ENCODE measurements at regions not wholly inside any gene's neighbourhood (a gene's known extent, or its start where the extent isn't known, plus 50 kb on each side); places are given as distances from the start of the nearest gene placed in this dataset.

DNA sequence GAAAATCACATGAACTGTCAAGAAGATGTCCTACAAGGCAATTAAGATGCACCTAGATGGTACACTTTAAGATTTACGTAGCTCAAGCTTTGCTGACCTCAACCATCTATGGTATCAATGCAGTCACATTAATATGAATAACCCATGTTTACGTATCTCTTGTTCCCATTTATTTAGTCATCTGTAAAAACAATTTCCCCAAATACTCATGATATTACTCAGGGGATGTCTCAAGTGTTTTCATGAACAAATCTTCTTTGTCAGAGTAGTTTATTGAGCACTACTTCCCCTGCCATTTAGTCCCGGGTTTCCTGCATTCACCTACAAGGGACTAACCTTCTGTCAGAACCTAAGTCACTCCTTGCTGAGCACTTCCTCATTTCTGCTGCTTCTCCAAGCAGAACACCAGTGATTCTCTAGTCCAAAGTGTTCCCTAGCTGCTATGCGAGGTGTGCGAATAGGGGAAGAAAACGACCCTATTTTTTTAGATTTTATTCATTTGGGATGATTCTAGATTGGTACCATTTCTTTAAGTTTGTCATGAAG is 554.3 kb upstream of the LRRC4C start:
- Histone ChIP-seq H3K27me3 (no peaks in the 10 kb centered on the region), H3K36me3 (no peaks in the 10 kb centered on the region), H3K27ac (no peak overlapping the region), H3K4me3 (no peak overlapping the region), H3K4me1 (no peaks in the 10 kb centered on the region), H3K9me3 (no peaks in the 10 kb centered on the region)
- TF ChIP-seq EP300 (IDR thresholded peaks at IDR 0.05): no peak
- TF ChIP-seq, protein P1, sequence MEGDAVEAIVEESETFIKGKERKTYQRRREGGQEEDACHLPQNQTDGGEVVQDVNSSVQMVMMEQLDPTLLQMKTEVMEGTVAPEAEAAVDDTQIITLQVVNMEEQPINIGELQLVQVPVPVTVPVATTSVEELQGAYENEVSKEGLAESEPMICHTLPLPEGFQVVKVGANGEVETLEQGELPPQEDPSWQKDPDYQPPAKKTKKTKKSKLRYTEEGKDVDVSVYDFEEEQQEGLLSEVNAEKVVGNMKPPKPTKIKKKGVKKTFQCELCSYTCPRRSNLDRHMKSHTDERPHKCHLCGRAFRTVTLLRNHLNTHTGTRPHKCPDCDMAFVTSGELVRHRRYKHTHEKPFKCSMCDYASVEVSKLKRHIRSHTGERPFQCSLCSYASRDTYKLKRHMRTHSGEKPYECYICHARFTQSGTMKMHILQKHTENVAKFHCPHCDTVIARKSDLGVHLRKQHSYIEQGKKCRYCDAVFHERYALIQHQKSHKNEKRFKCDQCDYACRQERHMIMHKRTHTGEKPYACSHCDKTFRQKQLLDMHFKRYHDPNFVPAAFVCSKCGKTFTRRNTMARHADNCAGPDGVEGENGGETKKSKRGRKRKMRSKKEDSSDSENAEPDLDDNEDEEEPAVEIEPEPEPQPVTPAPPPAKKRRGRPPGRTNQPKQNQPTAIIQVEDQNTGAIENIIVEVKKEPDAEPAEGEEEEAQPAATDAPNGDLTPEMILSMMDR (IDR thresholded peaks at IDR 0.05): no peak
- no peak for TF ChIP-seq POLR2A (IDR thresholded peaks at IDR 0.05)
- 75 to 79% methylated on average over 6 of the region's 6 CpGs for WGBS, 2 donors
- no peak for DNase-seq (ENCODE audit: low spot score in 2 of 2)

DNA sequence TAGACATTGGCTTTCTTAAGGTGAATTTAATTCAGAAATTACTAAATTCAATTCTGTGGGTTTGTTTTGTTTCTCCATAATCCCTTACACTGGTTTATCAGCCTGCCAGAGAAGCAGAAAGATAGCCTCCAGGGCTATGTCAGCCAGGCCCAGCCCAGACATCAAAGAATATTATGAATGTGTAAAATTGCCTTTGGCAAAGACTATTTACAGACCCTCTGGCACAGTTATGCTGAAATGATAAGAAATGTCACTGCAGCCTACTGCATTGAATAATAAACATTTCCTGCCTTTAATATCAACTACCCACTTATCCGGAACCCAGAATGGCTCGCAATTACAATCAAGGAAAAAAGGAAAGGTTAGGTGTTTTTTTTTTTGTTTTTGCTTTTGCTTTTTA is 562.5 kb upstream of the LRRC4C start:
- Histone ChIP-seq H3K27me3 (no peaks in the 10 kb centered on the region), H3K36me3 (no peaks in the 10 kb centered on the region), H3K4me1 (no peaks in the 10 kb centered on the region), H3K27ac (no peak overlapping the region), H3K9me3 (no peaks in the 10 kb centered on the region), H3K4me3 (no peak overlapping the region)
- no peak for DNase-seq (ENCODE audit: low spot score in 2 of 2)
- TF ChIP-seq, protein P1 (IDR thresholded peaks at IDR 0.05): no peak
- TF ChIP-seq POLR2A (IDR thresholded peaks at IDR 0.05): no peak
- TF ChIP-seq EP300 (IDR thresholded peaks at IDR 0.05): no peak
- WGBS, 2 donors: 73 to 88% methylated on average over 2 of the region's 2 CpGs

DNA sequence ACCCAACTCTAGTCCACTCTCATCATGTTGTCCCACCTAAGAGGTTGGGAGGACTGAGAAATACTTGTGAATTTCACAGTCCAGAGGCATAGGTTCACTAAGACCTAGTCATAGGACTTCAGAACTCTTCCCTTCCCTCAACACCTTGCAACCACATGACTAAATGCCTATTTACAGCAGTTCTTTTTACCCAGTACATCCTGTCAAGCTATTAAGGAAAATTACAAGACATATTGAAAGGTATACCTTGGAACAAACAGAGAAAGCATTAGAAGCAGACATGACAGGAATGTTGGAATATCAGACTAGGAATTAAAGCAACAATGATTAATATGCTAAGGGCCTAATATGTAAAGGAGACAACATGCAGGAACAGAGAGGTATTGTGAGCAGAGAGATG is 563.8 kb upstream of the LRRC4C start:
- H3K36me3 ChIP-seq: no peaks in the 10 kb centered on the region
- H3K27ac ChIP-seq: no peak overlapping the region
- H3K4me1 ChIP-seq: no peaks in the 10 kb centered on the region
- no peaks in the 10 kb centered on the region for H3K27me3 ChIP-seq
- no peaks in the 10 kb centered on the region for H3K9me3 ChIP-seq
- no peak for DNase-seq (ENCODE audit: low spot score in 2 of 2)
- H3K4me3 ChIP-seq: no peak overlapping the region
- TF ChIP-seq POLR2A (IDR thresholded peaks at IDR 0.05): no peak
- no peak for TF ChIP-seq EP300 (IDR thresholded peaks at IDR 0.05)
- TF ChIP-seq, protein P1 (IDR thresholded peaks at IDR 0.05): no peak

DNA sequence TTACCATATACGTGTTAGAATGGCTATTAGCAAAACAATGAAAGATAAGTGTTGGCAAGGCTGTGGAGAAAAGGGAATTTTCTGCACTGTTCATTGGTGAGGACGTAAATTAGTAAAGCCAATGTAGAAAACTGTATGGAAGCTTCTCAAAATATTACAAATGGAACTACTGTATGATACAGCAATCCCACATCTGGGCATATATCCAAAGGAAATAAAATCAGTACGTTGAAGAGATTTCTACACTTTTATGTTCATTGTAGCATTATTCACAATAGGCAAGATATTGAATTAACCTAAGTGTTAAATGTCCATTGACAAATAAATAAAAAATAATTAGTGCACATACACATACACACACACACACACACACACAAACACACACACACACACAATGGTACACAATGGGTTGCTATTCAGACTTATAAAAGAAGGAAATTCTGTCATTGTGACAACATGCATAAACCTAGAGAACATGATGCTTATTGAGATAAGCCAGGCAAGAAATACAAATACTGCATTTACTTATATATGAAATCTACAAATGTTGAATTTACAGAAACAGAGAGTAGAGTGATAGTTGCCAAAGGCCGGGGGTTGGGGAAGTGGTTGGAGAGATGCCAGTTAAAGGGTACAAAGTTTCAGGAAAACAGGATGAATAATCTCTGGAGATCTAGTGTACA is 565.8 kb upstream of the LRRC4C start:
- Histone ChIP-seq H3K27me3 (no peaks in the 10 kb centered on the region), H3K4me1 (no peaks in the 10 kb centered on the region), H3K36me3 (no peaks in the 10 kb centered on the region), H3K27ac (no peak overlapping the region), H3K9me3 (no peaks in the 10 kb centered on the region), H3K4me3 (no peak overlapping the region)
- TF ChIP-seq, protein P1 (IDR thresholded peaks at IDR 0.05): no peak
- no peak for TF ChIP-seq EP300 (IDR thresholded peaks at IDR 0.05)
- no peak for TF ChIP-seq POLR2A (IDR thresholded peaks at IDR 0.05)
- WGBS, 2 donors: 31 to 43% methylated on average over 4 of the region's 4 CpGs
- no peak for DNase-seq (ENCODE audit: low spot score in 2 of 2)

DNA sequence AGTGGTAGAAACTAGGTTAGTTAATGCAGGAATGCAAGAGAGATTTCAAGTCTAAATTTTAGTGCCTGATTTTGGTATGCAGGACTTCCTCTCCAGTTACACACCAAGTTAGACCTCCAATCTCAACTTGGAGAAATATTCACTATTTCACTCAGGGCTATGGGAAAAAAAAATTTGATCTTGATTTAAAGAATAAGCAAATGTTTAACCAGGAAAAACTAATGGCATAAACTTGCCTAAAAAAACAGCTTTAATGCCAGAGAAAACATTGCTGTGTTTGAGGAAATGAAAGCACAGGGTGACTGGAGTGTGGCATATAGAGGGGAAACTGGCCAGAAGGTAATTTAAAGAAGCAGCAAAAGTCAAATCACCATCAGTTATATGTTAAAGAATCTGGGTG is 575.4 kb upstream of the LRRC4C start:
- no peaks in the 10 kb centered on the region for H3K36me3 ChIP-seq
- DNase-seq (ENCODE audit: low spot score in 2 of 2): no peak

More for the DNA sequence above, 575.4 kb upstream of the LRRC4C start:
- Histone ChIP-seq H3K27me3 (no peaks in the 10 kb centered on the region), H3K27ac (no peak overlapping the region), H3K4me1 (no peaks in the 10 kb centered on the region), H3K9me3 (no peaks in the 10 kb centered on the region), H3K4me3 (no peak overlapping the region)
- TF ChIP-seq, protein P1 (IDR thresholded peaks at IDR 0.05): no peak
- no peak for TF ChIP-seq POLR2A (IDR thresholded peaks at IDR 0.05)
- TF ChIP-seq EP300 (IDR thresholded peaks at IDR 0.05): no peak
